Upper lobe of right lung (tissue), 1 donor: ENCODE measurements at regions not wholly inside any gene's neighbourhood (a gene's known extent, or its start where the extent isn't known, plus 50 kb on each side); places are given as distances from the start of the nearest gene placed in this dataset.

Experiments used
- ATAC-seq: fragments of 200-7000 bp; cut with Tn5 transposase; one replicate; pipeline ENCODE4 v1.9.1; 2020; ENCODE audit warnings: mild to moderate bottlenecking, moderate library complexity
- DNase-seq: peaks from one replicate; pipeline ENCODE4 v3.0.0-alpha.2; 2020
- H3K27ac ChIP-seq: fragments of 200-600 bp; one replicate; pipeline ENCODE4 v1.8.0; 2022
- H3K27me3 ChIP-seq: fragments of 200-600 bp; one replicate; pipeline ENCODE4 v1.8.0; 2022; ENCODE audit warnings: mild to moderate bottlenecking
- H3K36me3 ChIP-seq: fragments of 200-600 bp; one replicate; pipeline ENCODE4 v1.8.0; 2022
- H3K4me1 ChIP-seq: fragments of 200-600 bp; one replicate; pipeline ENCODE4 v1.8.0; 2022
- H3K4me3 ChIP-seq: fragments of 200-600 bp; one replicate; pipeline ENCODE4 v1.8.0; 2022; ENCODE audit warnings: mild to moderate bottlenecking
- H3K9me3 ChIP-seq: fragments of 200-600 bp; one replicate; pipeline ENCODE4 v1.8.0; 2022
- CTCF ChIP-seq: fragments of 200-600 bp; IDR thresholded peaks from one replicate; pipeline ENCODE4 v1.8.0; 2022; ENCODE audit warnings: antibody characterized with exemption
- intact Hi-C: fragments of 100-400 bp; cut with DNase I; formaldehyde crosslinking; loops from one replicate; pipeline ENCODE4 v1.11.0; 2022
- donor health status: DM: no; HTN: yes; CAD: no; lungs with severe emphysema.

- intact Hi-C loops, result no loop called here
- DNase-seq, result no peak
Observed at GRCh38 chr13:47064381-47064780, 167.5 kb upstream of the HTR2A start.

GRCh38 chr13:47049276-47049989 lies 152.6 kb upstream of the HTR2A start:
- no peak for TF ChIP-seq CTCF
- no peak for ATAC-seq
- Histone ChIP-seq H3K36me3 (no peaks in the 10 kb centered on the region), H3K9me3 (no peaks in the 10 kb centered on the region), H3K4me1 (no peaks in the 10 kb centered on the region), H3K27me3 (no peaks in the 10 kb centered on the region), H3K4me3 (no peak overlapping the region), H3K27ac (no peak overlapping the region)
- DNase-seq, result no peak
- intact Hi-C loops, result no loop called here

More at GRCh38 chr13:47064381-47064780, 167.5 kb upstream of the HTR2A start:
- H3K9me3 ChIP-seq, result peaks cover 9% of the 10 kb centered on the region
- no peaks in the 10 kb centered on the region for H3K36me3 ChIP-seq
- no peak overlapping the region for H3K27ac ChIP-seq
- H3K27me3 ChIP-seq, result no peaks in the 10 kb centered on the region
- no peak overlapping the region for H3K4me3 ChIP-seq
- ATAC-seq, result no peak
- TF ChIP-seq CTCF, result no peak
- no peaks in the 10 kb centered on the region for H3K4me1 ChIP-seq

- intact Hi-C loops, result no loop called here
- DNase-seq, result no peak
- Histone ChIP-seq H3K4me3 (no peak overlapping the region), H3K4me1 (no peaks in the 10 kb centered on the region), H3K27me3 (no peaks in the 10 kb centered on the region), H3K36me3 (no peaks in the 10 kb centered on the region), H3K9me3 (no peaks in the 10 kb centered on the region), H3K27ac (no peak overlapping the region)
- no peak for TF ChIP-seq CTCF
- no peak for ATAC-seq
Observed at GRCh38 chr13:47046706-47047105, 149.9 kb upstream of the HTR2A start.

GRCh38 chr13:47044842-47045241 lies 148.0 kb upstream of the HTR2A start:
- DNase-seq (no peak), ATAC-seq (no peak)
- no peaks in the 10 kb centered on the region for H3K9me3 ChIP-seq
- H3K36me3 ChIP-seq, result no peaks in the 10 kb centered on the region
- H3K27me3 ChIP-seq, result no peaks in the 10 kb centered on the region
- intact Hi-C loops, result no loop called here
- H3K27ac ChIP-seq, result no peak overlapping the region
- TF ChIP-seq CTCF, result no peak
- H3K4me3 ChIP-seq, result no peak overlapping the region
- H3K4me1 ChIP-seq, result no peaks in the 10 kb centered on the region

GRCh38 chr13:47039106-47039505 lies 142.3 kb upstream of the HTR2A start:
- ATAC-seq (no peak), DNase-seq (no peak)
- intact Hi-C loops, result no loop called here
- TF ChIP-seq CTCF, result no peak
- Histone ChIP-seq H3K9me3 (no peaks in the 10 kb centered on the region), H3K36me3 (no peaks in the 10 kb centered on the region), H3K27ac (no peak overlapping the region), H3K4me3 (no peak overlapping the region), H3K4me1 (no peaks in the 10 kb centered on the region), H3K27me3 (no peaks in the 10 kb centered on the region)

GRCh38 chr13:47038188-47038587 lies 141.3 kb upstream of the HTR2A start:
- Histone ChIP-seq H3K36me3 (no peaks in the 10 kb centered on the region), H3K9me3 (no peaks in the 10 kb centered on the region), H3K4me3 (no peak overlapping the region), H3K27me3 (no peaks in the 10 kb centered on the region), H3K27ac (no peak overlapping the region), H3K4me1 (no peaks in the 10 kb centered on the region)
- ATAC-seq (no peak), DNase-seq (no peak)
- no peak for TF ChIP-seq CTCF
- intact Hi-C loops, result no loop called here
